GM10266 (cell line): ENCODE measurements at regions not wholly inside any gene's neighbourhood (a gene's known extent, or its start where the extent isn't known, plus 50 kb on each side); places are given as distances from the start of the nearest gene placed in this dataset.

Experiments
- DNase-seq: peaks from one replicate; pipeline ENCODE4 v3.0.0; 2012; ENCODE audit errors: extremely low spot score
- CTCF ChIP-seq: IDR thresholded peaks from 2 replicates; pipeline ENCODE4 v1.5.1; 2012; ENCODE audit warnings: mild to moderate bottlenecking, low read depth; ENCODE audit not compliant: control insufficient read depth, insufficient read depth; ENCODE audit errors: missing control alignments

GRCh38 chr16:52748741-52749140 lies 201.8 kb upstream of the TOX3 start:
- no peak for DNase-seq

GRCh38 chr16:52747088-52747595 lies 200.2 kb upstream of the TOX3 start:
- TF ChIP-seq CTCF, result no peak
- no peak for DNase-seq

More at GRCh38 chr16:52748741-52749140, 201.8 kb upstream of the TOX3 start:
- TF ChIP-seq CTCF, result no peak

- no peak for DNase-seq
- TF ChIP-seq CTCF, result no peak
Measured at GRCh38 chr16:52743707-52744106, 196.8 kb upstream of the TOX3 start.

- no peak for DNase-seq
- no peak for TF ChIP-seq CTCF
Measured at GRCh38 chr16:52742608-52743170, 195.7 kb upstream of the TOX3 start.

GRCh38 chr16:52742052-52742451 lies 195.1 kb upstream of the TOX3 start:
- no peak for DNase-seq
- no peak for TF ChIP-seq CTCF

- no peak for DNase-seq
- TF ChIP-seq CTCF, result no peak
Measured at GRCh38 chr16:52741351-52741750, 194.4 kb upstream of the TOX3 start.

GRCh38 chr16:52740766-52741165 lies 193.8 kb upstream of the TOX3 start:
- no peak for DNase-seq
- no peak for TF ChIP-seq CTCF
